ENCODE measurements at regions not wholly inside any gene's neighbourhood (a gene's known extent, or its start where the extent isn't known, plus 50 kb on each side); places are given as distances from the start of the nearest gene placed in this dataset.

DNA sequence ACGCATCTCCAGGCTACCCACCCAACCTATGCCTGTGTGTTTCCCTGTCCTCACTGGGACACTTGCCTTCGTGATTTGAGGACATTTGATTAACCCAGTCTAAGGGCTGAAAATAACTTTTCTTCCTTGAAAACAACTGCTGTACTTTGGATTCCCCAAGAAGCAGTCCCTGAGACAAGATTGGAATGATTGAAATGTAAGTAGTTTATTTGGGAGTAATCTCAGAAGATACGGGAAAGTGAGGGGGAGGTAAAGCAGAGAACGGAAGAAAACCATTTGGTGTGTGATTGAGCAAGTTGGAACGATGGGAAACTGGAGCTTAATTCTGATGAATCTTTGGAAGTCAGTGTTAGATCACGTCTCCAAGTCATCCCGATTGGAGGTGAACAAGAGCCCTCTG is 143.8 kb upstream of the LMCD1 start:
- DNase-seq (ENCODE audit: low spot score), result no peak

DNA sequence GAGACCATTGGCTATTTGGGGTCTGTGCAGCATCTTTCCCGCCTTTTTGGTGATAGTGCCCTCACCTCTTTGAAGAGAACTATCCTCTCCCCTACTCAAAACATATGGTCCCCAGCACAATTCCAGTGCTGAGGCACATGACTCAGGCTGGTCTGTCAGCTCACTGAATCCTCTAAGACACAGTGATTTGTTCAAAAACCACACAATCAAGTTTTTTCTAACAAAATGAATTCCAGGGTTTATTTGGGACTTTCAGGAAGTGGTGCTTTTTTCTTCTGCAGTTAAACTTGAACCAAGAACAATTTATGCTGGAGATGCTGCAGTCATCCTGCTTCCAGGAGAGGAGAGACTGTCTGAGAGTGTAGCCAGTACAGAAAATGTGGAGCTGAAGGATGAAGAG is 142.5 kb upstream of the LMCD1 start:
- no peak for DNase-seq (ENCODE audit: low spot score)

DNA sequence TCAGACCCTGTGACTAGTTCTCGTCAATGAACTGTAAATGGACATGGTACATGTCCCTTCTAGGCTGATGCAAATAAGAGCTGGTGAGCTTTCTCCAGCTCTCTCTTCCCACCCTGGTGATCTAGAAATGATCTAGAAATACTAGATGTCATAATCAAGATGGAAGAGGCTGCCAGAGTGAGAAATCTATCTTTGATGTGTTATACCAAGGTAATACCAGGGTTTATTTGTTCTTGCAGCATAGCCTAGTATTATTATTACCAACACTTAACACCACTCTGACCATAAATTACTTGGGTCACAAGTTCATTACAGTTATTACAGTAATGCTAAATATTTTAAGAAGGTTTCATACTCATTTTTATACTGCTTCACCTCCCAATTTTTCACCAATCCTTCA is 138.4 kb upstream of the LMCD1 start:
- DNase-seq (ENCODE audit: low spot score), result no peak

GRCh38 chr3:8365541-8365940 is 136.1 kb upstream of the LMCD1 start:
- DNase-seq (ENCODE audit: low spot score), result no peak

DNA sequence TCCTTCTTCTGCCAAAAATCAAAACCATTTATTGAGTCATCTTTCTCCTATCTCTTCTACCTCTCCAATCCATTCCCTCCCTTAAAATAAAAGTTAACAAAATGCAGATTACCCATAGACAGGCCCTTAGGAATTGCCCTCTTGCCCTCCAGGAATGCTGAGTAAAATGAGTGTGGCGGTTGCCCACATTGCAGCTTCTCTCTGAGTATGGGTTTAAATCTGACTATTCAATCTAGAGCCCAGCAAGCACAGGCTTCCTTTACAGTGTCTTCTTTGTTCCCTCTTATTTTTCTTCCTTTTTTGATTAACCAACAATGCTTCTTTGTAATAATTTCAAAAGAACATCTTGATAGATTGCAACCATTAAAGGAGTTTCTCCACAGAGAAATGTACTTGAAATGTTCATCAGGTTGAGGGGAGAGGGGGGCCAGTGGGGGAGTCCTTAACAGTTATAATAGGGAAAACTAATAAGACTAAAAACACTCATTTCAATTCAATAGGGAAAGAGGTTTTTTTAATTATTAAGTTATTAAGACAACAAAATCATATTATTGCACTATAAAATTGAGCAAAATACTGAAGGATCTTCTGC is 135.3 kb upstream of the LMCD1 start:
- peak; percentile 76 for DNase-seq (ENCODE audit: low spot score)

GRCh38 chr3:8368598-8368997 is 133.0 kb upstream of the LMCD1 start:
- no peak for DNase-seq (ENCODE audit: low spot score)

GRCh38 chr3:8369638-8370037 is 132.0 kb upstream of the LMCD1 start:
- DNase-seq (ENCODE audit: low spot score), result no peak

GRCh38 chr3:8371085-8371551 is 130.5 kb upstream of the LMCD1 start:
- DNase-seq (ENCODE audit: low spot score), result peak; percentile 91

GRCh38 chr3:8371960-8372463 is 129.6 kb upstream of the LMCD1 start:
- no peak for DNase-seq (ENCODE audit: low spot score)

DNA sequence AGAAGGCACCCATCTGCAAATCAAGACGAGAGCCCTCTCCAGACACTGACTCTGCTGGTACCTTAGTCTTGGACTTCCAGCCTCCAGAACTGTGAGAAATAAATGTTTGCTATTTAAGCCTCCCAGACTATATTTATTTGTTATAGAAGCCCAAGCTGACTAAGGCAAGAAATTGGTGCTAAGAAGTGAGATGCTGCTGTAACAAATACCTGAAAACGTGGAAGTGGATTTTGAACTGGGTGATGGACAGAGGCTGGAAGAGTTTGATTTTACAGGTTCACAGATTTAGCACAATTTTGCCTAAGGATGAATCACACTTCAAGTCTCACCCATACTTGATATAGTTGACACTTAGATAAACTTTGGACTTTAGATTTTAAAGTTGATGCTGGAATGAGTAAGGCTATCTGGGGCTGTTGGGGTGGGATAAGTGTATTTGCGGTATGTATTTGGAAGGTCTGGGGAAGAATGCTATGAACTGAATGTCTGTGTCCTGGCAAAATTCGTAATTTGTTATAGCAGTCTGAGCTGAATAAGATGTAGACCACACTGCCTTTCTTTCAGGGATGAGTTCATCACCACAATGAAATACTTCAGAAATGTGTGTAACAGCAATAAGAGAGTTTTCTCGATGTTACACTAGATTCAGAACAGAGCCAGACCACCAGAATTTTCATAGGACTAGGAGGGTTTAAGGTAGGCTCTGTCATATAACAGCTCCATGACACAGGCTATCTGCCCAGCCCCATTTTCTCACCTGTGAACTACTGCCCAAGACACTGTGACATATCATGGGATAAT is 120.5 kb upstream of the LMCD1 start:
- no peak for DNase-seq (ENCODE audit: low spot score)

GRCh38 chr3:8385848-8386620 is 115.6 kb upstream of the LMCD1 start:
- DNase-seq (ENCODE audit: low spot score), result no peak

GRCh38 chr3:8387571-8387970 is 114.1 kb upstream of the LMCD1 start:
- DNase-seq (ENCODE audit: low spot score), result no peak

- DNase-seq (ENCODE audit: low spot score), result no peak
Measured at GRCh38 chr3:8399686-8400085, 101.9 kb upstream of the LMCD1 start.

DNA sequence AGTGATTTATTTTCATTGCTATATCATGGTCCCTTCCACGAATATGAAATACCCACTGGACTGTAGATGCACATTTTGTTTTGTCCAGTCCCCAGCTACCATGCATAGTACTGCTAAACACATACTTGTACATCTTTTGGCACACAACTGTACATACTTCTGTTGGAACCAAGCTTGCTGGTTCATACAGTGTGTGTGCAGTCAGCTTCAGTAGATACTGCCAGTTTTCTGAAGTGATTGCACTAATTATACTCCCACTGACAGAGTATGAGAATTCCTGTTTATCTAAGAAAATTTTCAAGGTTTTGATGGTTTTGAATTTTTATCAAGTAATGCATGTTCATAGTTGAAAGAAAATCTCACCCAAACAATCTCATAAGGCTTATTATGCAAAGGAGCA is 100.7 kb upstream of the LMCD1 start:
- DNase-seq (ENCODE audit: low spot score), result no peak

GRCh38 chr3:8403996-8404395 is 97.6 kb upstream of the LMCD1 start:
- DNase-seq (ENCODE audit: low spot score), result no peak

GRCh38 chr3:8405144-8405543 is 96.5 kb upstream of the LMCD1 start:
- DNase-seq (ENCODE audit: low spot score), result no peak

- DNase-seq (ENCODE audit: low spot score), result no peak
Measured at GRCh38 chr3:8406479-8406878, 95.1 kb upstream of the LMCD1 start.

- no peak for DNase-seq (ENCODE audit: low spot score)
Measured at GRCh38 chr3:8413337-8413926, 88.2 kb upstream of the LMCD1 start.

DNA sequence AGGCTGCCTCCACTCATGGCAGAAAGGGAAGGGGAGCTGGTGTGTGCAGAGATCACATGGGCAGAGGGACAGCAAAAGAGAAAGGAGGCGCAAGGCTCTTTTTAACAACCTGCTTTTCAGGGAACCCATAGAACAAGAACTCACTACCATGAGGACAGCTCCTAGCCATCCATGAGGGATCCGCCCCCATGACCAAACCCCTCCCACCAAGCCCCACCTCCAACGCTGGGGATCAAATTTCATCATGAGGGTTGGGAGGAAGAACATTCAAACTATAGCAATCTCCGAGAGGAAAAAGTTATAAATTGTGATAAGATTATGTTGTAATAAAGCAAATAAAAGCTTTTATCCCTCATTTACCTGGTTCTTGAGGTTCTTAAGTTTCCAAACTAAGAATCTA is 84.7 kb upstream of the LMCD1 start:
- DNase-seq (ENCODE audit: low spot score), result no peak

GRCh38 chr3:8420612-8421011 is 81.0 kb upstream of the LMCD1 start:
- no peak for DNase-seq (ENCODE audit: low spot score)

GRCh38 chr3:8421267-8421666 is 80.4 kb upstream of the LMCD1 start:
- DNase-seq (ENCODE audit: low spot score), result no peak

DNA sequence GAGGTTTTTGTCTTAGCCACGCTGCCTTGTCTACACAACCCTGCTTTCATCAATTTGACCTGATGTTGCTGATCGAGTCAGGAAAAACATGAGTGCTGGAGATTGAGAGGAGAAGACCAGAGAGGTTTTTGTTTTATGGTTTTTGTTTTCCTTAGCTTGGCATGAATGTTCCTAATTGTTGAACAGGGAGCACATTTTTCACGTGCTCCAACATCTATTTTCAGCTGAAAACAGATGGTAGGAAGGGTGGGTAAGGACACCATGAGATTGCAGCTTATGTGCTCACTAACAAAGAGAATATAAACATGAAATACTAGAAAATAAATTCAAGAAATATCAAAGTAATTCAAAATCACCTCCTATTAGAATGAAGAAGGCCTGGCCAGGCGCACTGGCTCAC is 79.9 kb upstream of the LMCD1 start:
- DNase-seq (ENCODE audit: low spot score), result no peak

All from COLO829 (cell line).